Activated T-cell treated with anti-CD3 and anti-CD28 coated beads, Interleukin-2, amount 50 U/mL, for 24 hours (primary cell): ENCODE measurements at regions not wholly inside any gene's neighbourhood (a gene's known extent, or its start where the extent isn't known, plus 50 kb on each side); places are given as distances from the start of the nearest gene placed in this dataset.
"Not testable (repeated sequence)": the region's sequence is repeated elsewhere in the genome, so short reads cannot be mapped to it uniquely, and the experiment has no call there.

Experiments
- DNase-seq: peaks from one replicate; pipeline ENCODE4 v3.0.0-alpha.2; 2020
- H3K27ac Mint-ChIP-seq: 2 replicates; pipeline ENCODE4 v1.8.0; 2020; ENCODE audit warnings: mild to moderate bottlenecking, mixed read lengths
- H3K27me3 Mint-ChIP-seq: 2 replicates; pipeline ENCODE4 v1.8.0; 2020; ENCODE audit warnings: mixed read lengths
- H3K36me3 Mint-ChIP-seq: 2 replicates; pipeline ENCODE4 v1.8.0; 2020; ENCODE audit warnings: low read depth, mixed read lengths
- H3K4me1 Mint-ChIP-seq: 2 replicates; pipeline ENCODE4 v1.8.0; 2020; ENCODE audit warnings: low read depth, mixed read lengths
- H3K4me3 Mint-ChIP-seq: 2 replicates; pipeline ENCODE4 v1.8.0; 2020; ENCODE audit warnings: mild to moderate bottlenecking, moderate library complexity, mixed read lengths
- H3K9me3 Mint-ChIP-seq: 2 replicates; pipeline ENCODE4 v1.8.0; 2020; ENCODE audit warnings: mixed read lengths

- no peak overlapping the region for H3K4me3 Mint-ChIP-seq
- H3K4me1 Mint-ChIP-seq: no peaks in the 10 kb centered on the region
- DNase-seq: no peak
- no peaks in the 10 kb centered on the region for H3K36me3 Mint-ChIP-seq
- peaks cover 3% of the 10 kb centered on the region for H3K27me3 Mint-ChIP-seq
- no peak overlapping the region for H3K27ac Mint-ChIP-seq
- no peaks in the 10 kb centered on the region for H3K9me3 Mint-ChIP-seq
Measured at GRCh38 chr12:131390412-131391334, 320.2 kb upstream of the SFSWAP start.

- H3K9me3 Mint-ChIP-seq: no peaks in the 10 kb centered on the region
- H3K4me1 Mint-ChIP-seq: no peaks in the 10 kb centered on the region
- H3K27me3 Mint-ChIP-seq: peaks cover 3% of the 10 kb centered on the region
- H3K27ac Mint-ChIP-seq: no peak overlapping the region
- no peaks in the 10 kb centered on the region for H3K36me3 Mint-ChIP-seq
- DNase-seq: no peak
- H3K4me3 Mint-ChIP-seq: no peak overlapping the region
Measured at GRCh38 chr12:131391399-131391798, 319.5 kb upstream of the SFSWAP start.

GRCh38 chr12:131394752-131395151, 316.1 kb upstream of the SFSWAP start:
- H3K9me3 Mint-ChIP-seq: peaks cover 23% of the 10 kb centered on the region
- DNase-seq, H3K4me3 Mint-ChIP-seq: not testable (repeated sequence)

GRCh38 chr12:131395209-131395684, 315.6 kb upstream of the SFSWAP start:
- H3K9me3 Mint-ChIP-seq: peaks cover 23% of the 10 kb centered on the region
- not testable (repeated sequence) for H3K4me1 Mint-ChIP-seq, H3K27ac Mint-ChIP-seq, H3K27me3 Mint-ChIP-seq, DNase-seq, H3K4me3 Mint-ChIP-seq, H3K36me3 Mint-ChIP-seq

More at GRCh38 chr12:131394752-131395151, 316.1 kb upstream of the SFSWAP start:
- H3K36me3 Mint-ChIP-seq, H3K27me3 Mint-ChIP-seq, H3K27ac Mint-ChIP-seq, H3K4me1 Mint-ChIP-seq: not testable (repeated sequence)

- H3K4me3 Mint-ChIP-seq: no peak overlapping the region
- H3K27ac Mint-ChIP-seq: no peak overlapping the region
- H3K27me3 Mint-ChIP-seq: no peaks in the 10 kb centered on the region
- H3K9me3 Mint-ChIP-seq: peaks cover 23% of the 10 kb centered on the region
- H3K36me3 Mint-ChIP-seq: no peaks in the 10 kb centered on the region
- DNase-seq: no peak
- no peaks in the 10 kb centered on the region for H3K4me1 Mint-ChIP-seq
Measured at GRCh38 chr12:131395971-131396573, 314.8 kb upstream of the SFSWAP start.

- DNase-seq: no peak
Measured at GRCh38 chr12:131397493-131398181, 313.3 kb upstream of the SFSWAP start.

GRCh38 chr12:131399000-131399399, 311.9 kb upstream of the SFSWAP start:
- no peak overlapping the region for H3K4me3 Mint-ChIP-seq
- peaks cover 23% of the 10 kb centered on the region for H3K9me3 Mint-ChIP-seq
- no peaks in the 10 kb centered on the region for H3K4me1 Mint-ChIP-seq
- no peaks in the 10 kb centered on the region for H3K27me3 Mint-ChIP-seq
- DNase-seq: no peak
- H3K36me3 Mint-ChIP-seq: no peaks in the 10 kb centered on the region
- H3K27ac Mint-ChIP-seq: no peak overlapping the region

More at GRCh38 chr12:131397493-131398181, 313.3 kb upstream of the SFSWAP start:
- H3K27me3 Mint-ChIP-seq: no peaks in the 10 kb centered on the region
- H3K9me3 Mint-ChIP-seq: peaks cover 23% of the 10 kb centered on the region
- no peaks in the 10 kb centered on the region for H3K4me1 Mint-ChIP-seq
- H3K4me3 Mint-ChIP-seq: no peak overlapping the region
- no peaks in the 10 kb centered on the region for H3K36me3 Mint-ChIP-seq
- H3K27ac Mint-ChIP-seq: no peak overlapping the region

GRCh38 chr12:131400668-131401294, 310.1 kb upstream of the SFSWAP start:
- not testable (repeated sequence) for H3K4me3 Mint-ChIP-seq, DNase-seq, H3K36me3 Mint-ChIP-seq, H3K27ac Mint-ChIP-seq, H3K27me3 Mint-ChIP-seq, H3K4me1 Mint-ChIP-seq
- peaks cover 23% of the 10 kb centered on the region for H3K9me3 Mint-ChIP-seq

- not testable (repeated sequence) for H3K27ac Mint-ChIP-seq, DNase-seq, H3K4me1 Mint-ChIP-seq, H3K36me3 Mint-ChIP-seq, H3K27me3 Mint-ChIP-seq, H3K4me3 Mint-ChIP-seq
- peaks cover 20% of the 10 kb centered on the region for H3K9me3 Mint-ChIP-seq
Measured at GRCh38 chr12:131401907-131402633, 308.8 kb upstream of the SFSWAP start.

- no peak overlapping the region for H3K4me3 Mint-ChIP-seq
- H3K27ac Mint-ChIP-seq: no peak overlapping the region
- H3K4me1 Mint-ChIP-seq: no peaks in the 10 kb centered on the region
- H3K36me3 Mint-ChIP-seq: no peaks in the 10 kb centered on the region
- no peak for DNase-seq
- peaks cover 15% of the 10 kb centered on the region for H3K9me3 Mint-ChIP-seq
- H3K27me3 Mint-ChIP-seq: peaks cover 9% of the 10 kb centered on the region
Measured at GRCh38 chr12:131402781-131403396, 308.0 kb upstream of the SFSWAP start.

GRCh38 chr12:131403676-131404075, 307.2 kb upstream of the SFSWAP start:
- Mint-ChIP-seq H3K27ac (no peak overlapping the region), H3K4me3 (no peak overlapping the region), H3K9me3 (peaks cover 7% of the 10 kb centered on the region), H3K27me3 (peaks cover 9% of the 10 kb centered on the region), H3K4me1 (no peaks in the 10 kb centered on the region), H3K36me3 (no peaks in the 10 kb centered on the region)
- DNase-seq: no peak

- Mint-ChIP-seq H3K36me3 (no peaks in the 10 kb centered on the region), H3K4me1 (no peaks in the 10 kb centered on the region), H3K9me3 (peaks cover under 1% of the 10 kb centered on the region), H3K27ac (no peak overlapping the region), H3K4me3 (no peak overlapping the region), H3K27me3 (peaks cover 9% of the 10 kb centered on the region)
- DNase-seq: no peak
Measured at GRCh38 chr12:131404705-131405104, 306.2 kb upstream of the SFSWAP start.

- H3K27ac Mint-ChIP-seq: no peak overlapping the region
- DNase-seq: no peak
- no peaks in the 10 kb centered on the region for H3K36me3 Mint-ChIP-seq
- H3K9me3 Mint-ChIP-seq: no peaks in the 10 kb centered on the region
- peaks cover 9% of the 10 kb centered on the region for H3K27me3 Mint-ChIP-seq
- no peaks in the 10 kb centered on the region for H3K4me1 Mint-ChIP-seq
- H3K4me3 Mint-ChIP-seq: no peak overlapping the region
Measured at GRCh38 chr12:131407221-131408035, 303.5 kb upstream of the SFSWAP start.
